Pancreas (tissue), 10 donors: ENCODE measurements at regions not wholly inside any gene's neighbourhood (a gene's known extent, or its start where the extent isn't known, plus 50 kb on each side); places are given as distances from the start of the nearest gene placed in this dataset.

ENCODE experiments used
- ATAC-seq, 4 donors: fragments of 200-7000 bp; cut with Tn5 transposase; one replicate each; pipeline versions ENCODE4 v1.8.0 to v1.9.1; 2020; ENCODE audit warnings: mild to moderate bottlenecking in 4 of 4, moderate library complexity in 4 of 4
- DNase-seq, 6 donors: peaks; one replicate each; pipeline ENCODE4 v3.0.0-alpha.2; 2020
- FAIRE-seq: peaks from 2 replicates; lab custom pipeline; 2012; peaks lifted over from hg19 to GRCh38; lab: Jason Lieb, UNC
- H3K27ac ChIP-seq, 4 donors: fragments of 200-600 bp; sonication (generic); 1 replicate in 3 of 4; 2 replicates in 1 of 4; pipeline versions ENCODE4 v1.5.0 to v1.8.0; 2020
- H3K27me3 ChIP-seq, 4 donors: fragments of 200-600 bp; one replicate each; pipeline ENCODE4 v1.8.0; 2021
- H3K36me3 ChIP-seq, 3 donors: fragments of 200-600 bp; sonication (generic) in 1 of 3; one replicate each; pipeline versions ENCODE4 v1.5.0 to v1.8.0; 2020 to 2021
- H3K4me1 ChIP-seq, 3 donors: fragments of 200-600 bp; one replicate each; pipeline ENCODE4 v1.8.0; 2021
- H3K4me3 ChIP-seq, 4 donors: fragments of 200-600 bp; sonication (generic) in 2 of 4; one replicate each; pipeline versions ENCODE4 v1.5.0 to v1.8.0; 2020 to 2021
- H3K9me3 ChIP-seq, 4 donors: fragments of 200-600 bp; one replicate each; pipeline ENCODE4 v1.8.0; 2021
- CTCF ChIP-seq, 4 donors: fragments of 200-600 bp; sonication (generic) in 3 of 4; IDR thresholded peaks; one replicate each; pipeline versions ENCODE4 v1.5.0 to v1.8.0; 2021; ENCODE audit warnings: antibody characterized with exemption in 4 of 4
- WGBS, 2 donors: extraction: QIAGEN DNeasy Blood & Tissue Kit; methylation state at CpG; one replicate each; pipeline ENCODE4 v1.1.7; 2013; 5-methylcytosine and 5-hydroxymethylcytosine counted together
- intact Hi-C, 3 donors: fragments of 100-400 bp; cut with DNase I; formaldehyde crosslinking; loops; one replicate each; pipeline versions ENCODE4 v1.11.1 to v1.14.2; 2022
- donor health status: healthy with polysubstance abuse.
- donor health status: DM: no; HTN: no; CAD: no; lungs with moderate emphysema.
- donor health status: DM: no; HTN: no; CAD: no.
- donor health status: control.
- donor health status: control.
- donor health status: Bipolar disorder and iron deficiency.
- donor health status: DM: yes; HTN: yes; CAD: no.
- donor health status: DM: no; HTN: no; CAD: no.
- donor health status: DM: no; HTN: no; CAD: no.
- donor health status: DM: yes; HTN: yes; CAD: no.

DNA sequence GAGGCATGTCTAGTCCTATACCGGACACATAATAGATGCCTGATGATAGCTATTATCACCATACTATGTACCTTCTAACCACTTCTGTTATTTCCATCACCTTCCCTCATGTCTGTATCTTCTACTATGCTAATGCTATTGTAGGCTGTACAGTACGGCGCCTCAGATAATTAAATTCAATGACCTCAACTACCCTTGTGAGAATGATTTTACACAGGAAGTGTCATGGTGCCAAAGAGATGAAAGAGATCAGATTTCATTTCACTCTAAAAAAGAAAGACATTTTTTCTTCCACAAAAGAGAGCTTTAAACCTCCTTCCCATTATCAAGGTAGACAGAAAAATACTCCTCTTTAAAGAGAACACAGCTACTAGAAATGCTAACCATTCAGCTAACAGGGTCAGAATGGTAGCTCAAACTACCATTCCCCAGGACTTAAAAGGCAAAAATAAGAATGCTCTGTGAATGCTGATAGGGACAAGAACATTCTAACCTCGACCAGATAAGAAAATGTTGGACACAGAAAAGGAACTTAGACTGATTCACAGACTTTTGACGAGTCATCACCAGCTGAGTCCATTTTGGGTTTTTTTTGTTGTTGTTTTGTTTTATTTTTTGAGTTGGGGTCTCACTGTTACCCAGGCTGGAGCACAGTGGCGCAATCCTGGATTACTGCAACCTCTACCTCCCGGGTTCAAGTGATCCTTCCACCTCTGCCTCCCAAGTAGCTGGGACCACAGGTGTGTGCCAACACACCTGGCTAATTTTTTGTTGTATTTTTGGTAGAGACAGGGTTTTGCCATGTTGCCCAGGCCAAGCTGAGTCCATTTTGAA is 99.2 kb upstream of the RAPGEF2 start:
- Histone ChIP-seq H3K4me1 (no peaks in the 10 kb centered on the region), H3K27me3 (no peaks in the 10 kb centered on the region), H3K4me3 (no peak overlapping the region), H3K36me3 (no peaks in the 10 kb centered on the region), H3K27ac (no peak overlapping the region), H3K9me3 (no peaks in the 10 kb centered on the region)
- no peak for FAIRE-seq
- no peak for DNase-seq
- no peak for TF ChIP-seq CTCF (IDR thresholded peaks at IDR 0.05)
- ATAC-seq = no peak
- intact Hi-C loops = no loop called here
- 71 to 72% methylated on average over 7 of the region's 7 CpGs for WGBS, 2 donors

DNA sequence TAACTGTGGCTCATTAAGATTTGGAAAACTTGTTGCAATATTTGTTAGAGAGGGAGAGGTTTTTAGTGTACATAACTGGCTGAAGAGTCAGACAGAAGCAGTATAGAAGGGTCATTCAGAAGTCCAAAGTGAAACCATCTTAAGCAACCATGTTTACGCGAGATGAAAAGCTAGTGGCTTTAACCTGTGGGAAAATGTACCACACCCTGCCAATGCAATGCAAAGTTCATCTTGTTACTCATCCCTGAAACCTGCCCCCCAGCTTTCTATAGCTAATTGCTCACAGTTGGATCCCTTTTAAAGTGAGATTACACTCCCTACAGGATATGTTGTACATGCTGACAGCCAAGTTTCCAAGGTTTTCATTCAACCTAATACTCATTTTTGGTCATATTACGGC is 96.7 kb upstream of the RAPGEF2 start:
- no peak overlapping the region for H3K4me3 ChIP-seq
- FAIRE-seq = no peak
- peaks cover 6 to 11% (median 9%) of the 10 kb centered on the region in 3 donors for H3K4me1 ChIP-seq
- no peak for TF ChIP-seq CTCF (IDR thresholded peaks at IDR 0.05)
- intact Hi-C loops = no loop called here
- no peaks in the 10 kb centered on the region for H3K27me3 ChIP-seq
- H3K27ac ChIP-seq = no peak overlapping the region
- DNase-seq = no peak
- no peaks in the 10 kb centered on the region for H3K36me3 ChIP-seq
- WGBS, 2 donors = 87 to 93% methylated on average over 3 of the region's 3 CpGs
- H3K9me3 ChIP-seq = no peaks in the 10 kb centered on the region
- no peak for ATAC-seq

DNA sequence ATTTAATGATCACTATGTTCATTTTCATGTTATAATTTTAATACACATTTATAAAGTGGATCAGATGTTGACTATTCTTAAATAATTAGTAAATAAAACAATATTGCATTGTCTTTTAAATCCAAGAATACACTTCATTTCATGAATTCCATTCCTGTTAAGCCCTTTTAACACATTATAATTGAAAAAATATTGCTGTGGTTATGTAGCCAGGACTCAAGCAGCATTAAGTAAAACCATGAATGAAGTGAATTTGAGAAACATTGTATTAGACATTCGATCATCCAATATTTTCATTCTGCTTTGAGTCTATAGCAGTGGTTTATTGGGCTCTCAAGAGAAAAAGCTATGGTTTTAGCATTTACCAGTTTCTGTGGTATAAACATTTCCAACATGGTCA is 94.2 kb upstream of the RAPGEF2 start:
- Histone ChIP-seq H3K27me3 (no peaks in the 10 kb centered on the region), H3K36me3 (no peaks in the 10 kb centered on the region), H3K4me3 (no peak overlapping the region), H3K4me1 (peaks cover 6 to 11% (median 9%) of the 10 kb centered on the region in 3 donors), H3K27ac (no peak overlapping the region), H3K9me3 (no peaks in the 10 kb centered on the region)
- WGBS, 2 donors = 48 to 77% methylated on average over 1 of the region's 1 CpG
- ATAC-seq (no peak), FAIRE-seq (no peak), DNase-seq (no peak)
- no peak for TF ChIP-seq CTCF (IDR thresholded peaks at IDR 0.05)
- intact Hi-C loops = no loop called here

DNA sequence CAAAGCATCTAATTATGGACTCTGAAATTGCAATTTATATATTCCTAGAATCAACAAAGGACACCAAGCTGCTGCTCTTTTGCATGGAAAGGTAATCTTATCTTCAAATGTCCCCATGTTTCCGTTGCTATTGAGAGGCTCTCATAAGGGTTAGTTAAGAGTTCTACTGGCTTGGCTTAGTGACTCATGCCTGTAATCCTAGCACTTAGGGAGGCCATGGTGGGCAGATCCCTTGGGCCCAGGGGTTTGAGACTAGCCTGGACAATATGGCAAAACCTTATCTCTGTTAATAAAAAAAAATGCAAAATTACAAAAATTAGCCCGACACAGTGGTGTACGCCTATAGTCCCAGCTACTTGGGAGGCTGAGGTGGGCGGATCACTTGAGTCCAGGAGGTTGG is 93.4 kb upstream of the RAPGEF2 start:
- no peak for TF ChIP-seq CTCF (IDR thresholded peaks at IDR 0.05)

GRCh38 chr4:159010100-159010499 is 92.8 kb upstream of the RAPGEF2 start:
- WGBS, 2 donors = 36 to 40% methylated on average over 3 of the region's 3 CpGs
- Histone ChIP-seq H3K4me3 (no peak overlapping the region), H3K4me1 (peaks cover 6 to 11% (median 9%) of the 10 kb centered on the region in 3 donors), H3K27ac (no peak overlapping the region), H3K9me3 (no peaks in the 10 kb centered on the region), H3K27me3 (no peaks in the 10 kb centered on the region), H3K36me3 (no peaks in the 10 kb centered on the region)
- intact Hi-C loops = no loop called here
- FAIRE-seq = no peak
- no peak for DNase-seq
- no peak for TF ChIP-seq CTCF (IDR thresholded peaks at IDR 0.05)
- ATAC-seq = peak; percentile 30 to 42 (median 34)

More for the DNA sequence above, 93.4 kb upstream of the RAPGEF2 start:
- no peaks in the 10 kb centered on the region for H3K36me3 ChIP-seq
- ATAC-seq (no peak), FAIRE-seq (no peak), DNase-seq (no peak)
- 77 to 83% methylated on average over 4 of the region's 4 CpGs for WGBS, 2 donors
- H3K4me1 ChIP-seq = peaks cover 6 to 11% (median 9%) of the 10 kb centered on the region in 3 donors
- intact Hi-C loops = no loop called here
- H3K27ac ChIP-seq = no peak overlapping the region
- no peaks in the 10 kb centered on the region for H3K9me3 ChIP-seq
- H3K4me3 ChIP-seq = no peak overlapping the region
- H3K27me3 ChIP-seq = no peaks in the 10 kb centered on the region
